HL-60 (cell line): ENCODE measurements at regions not wholly inside any gene's neighbourhood (a gene's known extent, or its start where the extent isn't known, plus 50 kb on each side); places are given as distances from the start of the nearest gene placed in this dataset.

Source experiments
- DNase-seq, 2 experiments: peaks; one replicate each; pipeline ENCODE4 v3.0.0-alpha.2; 2010 to 2020; ENCODE audit warnings: low read depth in 1 of 2, low spot score in 1 of 2
- H3K27ac ChIP-seq: fragments of 250-450 bp; sonication (Bioruptor Pico); replicated peaks from 2 replicates; pipeline ENCODE4 v1.5.1; 2020; ENCODE audit warnings: mild to moderate bottlenecking, moderate library complexity
- H3K27me3 ChIP-seq: fragments of 250-450 bp; sonication (Bioruptor Pico); 2 replicates; pipeline ENCODE4 v1.5.1; 2021; ENCODE audit warnings: mild to moderate bottlenecking, moderate library complexity; ENCODE audit not compliant: insufficient read depth, poor library complexity, severe bottlenecking
- H3K4me3 ChIP-seq: replicated peaks from 2 replicates; pipeline ENCODE4 v1.5.1; 2011; ENCODE audit warnings: mild to moderate bottlenecking, control low read depth, low read length; ENCODE audit not compliant: insufficient read depth
- CTCF ChIP-seq: IDR thresholded peaks from one replicate; pipeline ENCODE4 v1.5.1; 2011; ENCODE audit warnings: low read length, control low read depth, inconsistent platforms; ENCODE audit not compliant: insufficient read depth
- GABPA ChIP-seq: IDR thresholded peaks from 2 replicates; pipeline ENCODE4 v1.6.1; 2012; ENCODE audit warnings: low read depth
- POLR2AphosphoS5 ChIP-seq: IDR thresholded peaks from 2 replicates; pipeline ENCODE4 v1.6.1; 2012; ENCODE audit warnings: low read depth
- REST ChIP-seq: IDR thresholded peaks from 2 replicates; pipeline ENCODE4 v1.6.1; 2012; ENCODE audit warnings: low read depth; ENCODE audit not compliant: insufficient replicate concordance
- SPI1 ChIP-seq: IDR thresholded peaks from 2 replicates; pipeline ENCODE4 v1.6.1; 2012; ENCODE audit warnings: low read depth, mild to moderate bottlenecking, borderline replicate concordance

- DNase-seq: no peak
- no peaks in the 10 kb centered on the region for H3K27me3 ChIP-seq
- TF ChIP-seq POLR2AphosphoS5: no peak
- TF ChIP-seq SPI1: no peak
- TF ChIP-seq GABPA: no peak
- no peak for TF ChIP-seq CTCF
- no peak for TF ChIP-seq REST
- no peak overlapping the region for H3K4me3 ChIP-seq
- H3K27ac ChIP-seq: no peak overlapping the region
Observed at GRCh38 chr1:70892930-70893329, 154.7 kb downstream of the PTGER3 start.

- Histone ChIP-seq H3K27me3 (no peaks in the 10 kb centered on the region), H3K4me3 (no peak overlapping the region), H3K27ac (no peak overlapping the region)
- DNase-seq: no peak
- TF ChIP-seq POLR2AphosphoS5: no peak
Observed at GRCh38 chr1:70893381-70893780, 154.2 kb downstream of the PTGER3 start.

GRCh38 chr1:70895531-70895930 is 152.1 kb downstream of the PTGER3 start:
- no peak for TF ChIP-seq REST
- no peak for TF ChIP-seq POLR2AphosphoS5
- TF ChIP-seq CTCF: no peak
- no peak for TF ChIP-seq GABPA
- no peak for TF ChIP-seq SPI1
- H3K27me3 ChIP-seq: no peaks in the 10 kb centered on the region
- DNase-seq: no peak
- H3K4me3 ChIP-seq: no peak overlapping the region
- H3K27ac ChIP-seq: no peak overlapping the region

GRCh38 chr1:70896224-70896623 is 151.4 kb downstream of the PTGER3 start:
- no peak overlapping the region for H3K4me3 ChIP-seq
- no peak overlapping the region for H3K27ac ChIP-seq
- no peak for DNase-seq
- TF ChIP-seq SPI1 (no peak), REST (no peak), POLR2AphosphoS5 (no peak), GABPA (no peak), CTCF (no peak)
- no peaks in the 10 kb centered on the region for H3K27me3 ChIP-seq
